Mammary epithelial cell (primary cell): ENCODE measurements at regions not wholly inside any gene's neighbourhood (a gene's known extent, or its start where the extent isn't known, plus 50 kb on each side); places are given as distances from the start of the nearest gene placed in this dataset.

ENCODE experiments used
- EZH2 ChIP-seq: IDR thresholded peaks from 2 replicates; pipeline ENCODE4 v1.6.1; 2012; ENCODE audit warnings: low read length, inconsistent platforms, borderline replicate concordance
- TF ChIP-seq, protein P1 (sequence below), 2 donors: IDR thresholded peaks in 1 of 2; conservative IDR thresholded peaks in 1 of 2; 2 replicates each; pipeline ENCODE4 v1.5.1; 2011 to 2012; ENCODE audit warnings: inconsistent platforms in 2 of 2, low read length in 2 of 2, mild to moderate bottlenecking in 2 of 2, control low read depth in 1 of 2, low read depth in 1 of 2; ENCODE audit not compliant: insufficient read depth in 1 of 2; ENCODE audit errors: extremely low read depth in 1 of 2

DNA sequence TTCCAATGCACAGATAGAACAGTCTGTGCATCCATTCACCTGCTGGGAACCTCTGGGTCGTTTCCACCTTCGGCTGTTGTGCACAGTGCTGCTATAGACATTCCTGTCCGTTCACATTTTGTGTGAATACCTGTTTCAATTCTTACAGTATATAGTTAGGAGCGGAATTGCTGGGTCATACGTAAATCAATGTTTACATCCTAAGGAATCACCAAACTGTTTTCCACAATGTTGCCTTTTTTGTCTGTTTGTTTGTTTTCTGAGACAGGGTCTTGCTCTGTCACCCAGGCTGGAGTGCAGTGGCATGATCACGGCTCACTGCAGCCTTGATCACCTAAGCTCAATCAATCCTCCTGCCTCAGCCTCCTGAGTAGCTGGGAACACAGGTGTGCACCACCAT is 158.3 kb downstream of the CRYBB2 start:
- TF ChIP-seq, protein P1, sequence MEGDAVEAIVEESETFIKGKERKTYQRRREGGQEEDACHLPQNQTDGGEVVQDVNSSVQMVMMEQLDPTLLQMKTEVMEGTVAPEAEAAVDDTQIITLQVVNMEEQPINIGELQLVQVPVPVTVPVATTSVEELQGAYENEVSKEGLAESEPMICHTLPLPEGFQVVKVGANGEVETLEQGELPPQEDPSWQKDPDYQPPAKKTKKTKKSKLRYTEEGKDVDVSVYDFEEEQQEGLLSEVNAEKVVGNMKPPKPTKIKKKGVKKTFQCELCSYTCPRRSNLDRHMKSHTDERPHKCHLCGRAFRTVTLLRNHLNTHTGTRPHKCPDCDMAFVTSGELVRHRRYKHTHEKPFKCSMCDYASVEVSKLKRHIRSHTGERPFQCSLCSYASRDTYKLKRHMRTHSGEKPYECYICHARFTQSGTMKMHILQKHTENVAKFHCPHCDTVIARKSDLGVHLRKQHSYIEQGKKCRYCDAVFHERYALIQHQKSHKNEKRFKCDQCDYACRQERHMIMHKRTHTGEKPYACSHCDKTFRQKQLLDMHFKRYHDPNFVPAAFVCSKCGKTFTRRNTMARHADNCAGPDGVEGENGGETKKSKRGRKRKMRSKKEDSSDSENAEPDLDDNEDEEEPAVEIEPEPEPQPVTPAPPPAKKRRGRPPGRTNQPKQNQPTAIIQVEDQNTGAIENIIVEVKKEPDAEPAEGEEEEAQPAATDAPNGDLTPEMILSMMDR (conservative IDR thresholded peaks at IDR 0.05 in 1 of 2, IDR thresholded peaks at IDR 0.05 in 1 of 2; ENCODE audit: extremely low read depth in 1 of 2, insufficient read depth in 1 of 2, low read depth in 1 of 2, low read length in 2 of 2) = no peak
- TF ChIP-seq EZH2 = no peak
